ENCODE measurements at regions not wholly inside any gene's neighbourhood (a gene's known extent, or its start where the extent isn't known, plus 50 kb on each side); places are given as distances from the start of the nearest gene placed in this dataset.

- no peaks in the 10 kb centered on the region for H3K36me3 ChIP-seq (ENCODE audit: low read depth)
- H3K4me2 ChIP-seq (ENCODE audit: unreplicated experiment), result no peak overlapping the region
- H2AFZ ChIP-seq, result no peak overlapping the region
- TF ChIP-seq EZH2 (IDR thresholded peaks at IDR 0.05; ENCODE audit: insufficient read depth, poor library complexity, severe bottlenecking) (no peak), EZH2phosphoT487 (IDR thresholded peaks at IDR 0.05; ENCODE audit: insufficient read depth, low read depth) (no peak)
- H3K4me3 ChIP-seq, result no peak overlapping the region
- H3K9me2 ChIP-seq (ENCODE audit: insufficient read depth), result no peaks in the 10 kb centered on the region
- no peak overlapping the region for H3K9ac ChIP-seq
- WGBS, 2 experiments (ENCODE audit: low coverage in 1 of 2, low lambda C conversion rate in 2 of 2, missing lambda C conversion rate in 2 of 2), result 19 to 23% methylated on average over 5 of the region's 5 CpGs
- H4K20me1 ChIP-seq (ENCODE audit: insufficient read depth), result no peaks in the 10 kb centered on the region
- H3K79me2 ChIP-seq (ENCODE audit: insufficient read depth), result no peaks in the 10 kb centered on the region
- in situ Hi-C loops (cut with MboI), result no loop called here
- H3K27me3 ChIP-seq (replicated peaks; ENCODE audit: insufficient read depth), result no peaks in the 10 kb centered on the region
- H3K4me1 ChIP-seq (ENCODE audit: insufficient read depth), result no peaks in the 10 kb centered on the region
- H3K27ac ChIP-seq, result no peak overlapping the region
- no peaks in the 10 kb centered on the region for H3F3A ChIP-seq (ENCODE audit: insufficient read depth)
- no peak for DNase-seq
- H3K9me3 ChIP-seq (ENCODE audit: low read depth), result no peaks in the 10 kb centered on the region
Measured at GRCh38 chr7:124432009-124432578, 333.5 kb downstream of the GPR37 start.

GRCh38 chr7:124429923-124430322 lies 335.7 kb downstream of the GPR37 start:
- H3K9me2 ChIP-seq (ENCODE audit: insufficient read depth), result no peaks in the 10 kb centered on the region
- H3K36me3 ChIP-seq (ENCODE audit: low read depth), result no peaks in the 10 kb centered on the region
- no peaks in the 10 kb centered on the region for H3K27me3 ChIP-seq (replicated peaks; ENCODE audit: insufficient read depth)
- no peaks in the 10 kb centered on the region for H3F3A ChIP-seq (ENCODE audit: insufficient read depth)
- 25 to 27% methylated on average over 4 of the region's 4 CpGs for WGBS, 2 experiments (ENCODE audit: low coverage in 1 of 2, low lambda C conversion rate in 2 of 2, missing lambda C conversion rate in 2 of 2)
- no peak overlapping the region for H2AFZ ChIP-seq
- H3K9me3 ChIP-seq (ENCODE audit: low read depth), result no peaks in the 10 kb centered on the region
- H3K4me1 ChIP-seq (ENCODE audit: insufficient read depth), result no peaks in the 10 kb centered on the region
- in situ Hi-C loops (cut with MboI), result no loop called here
- H3K9ac ChIP-seq, result no peak overlapping the region
- no peak overlapping the region for H3K4me2 ChIP-seq (ENCODE audit: unreplicated experiment)
- DNase-seq, result no peak
- TF ChIP-seq EZH2 (IDR thresholded peaks at IDR 0.05; ENCODE audit: insufficient read depth, poor library complexity, severe bottlenecking) (no peak), EZH2phosphoT487 (IDR thresholded peaks at IDR 0.05; ENCODE audit: insufficient read depth, low read depth) (no peak)
- H3K27ac ChIP-seq, result no peak overlapping the region
- H3K79me2 ChIP-seq (ENCODE audit: insufficient read depth), result no peaks in the 10 kb centered on the region
- no peak overlapping the region for H3K4me3 ChIP-seq
- no peaks in the 10 kb centered on the region for H4K20me1 ChIP-seq (ENCODE audit: insufficient read depth)

DNA sequence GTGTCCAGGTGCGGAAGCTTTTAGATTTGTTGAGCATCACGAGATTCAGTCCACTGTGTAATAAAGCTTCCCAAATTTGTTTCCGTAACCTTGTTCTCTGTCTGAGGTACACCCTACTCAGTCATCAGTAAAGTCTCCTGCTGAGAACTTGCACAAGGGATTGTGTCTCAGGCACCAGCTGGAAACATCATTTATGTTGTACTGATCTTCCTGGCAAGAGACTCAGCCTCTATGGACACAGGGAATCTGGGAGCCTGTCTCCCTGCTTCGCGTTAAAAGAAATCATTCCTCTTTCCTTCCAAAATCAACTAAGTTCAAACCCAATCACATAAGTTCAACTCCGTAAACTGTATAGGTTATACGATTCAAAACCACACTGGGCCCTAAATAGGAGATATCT lies 336.8 kb downstream of the GPR37 start:
- Histone ChIP-seq H3K9me3 (ENCODE audit: low read depth) (no peaks in the 10 kb centered on the region), H3K36me3 (ENCODE audit: low read depth) (no peaks in the 10 kb centered on the region), H4K20me1 (ENCODE audit: insufficient read depth) (no peaks in the 10 kb centered on the region), H3K9me2 (ENCODE audit: insufficient read depth) (no peaks in the 10 kb centered on the region), H3K4me2 (ENCODE audit: unreplicated experiment) (no peak overlapping the region), H3K27me3 (replicated peaks; ENCODE audit: insufficient read depth) (no peaks in the 10 kb centered on the region), H2AFZ (no peak overlapping the region), H3F3A (ENCODE audit: insufficient read depth) (no peaks in the 10 kb centered on the region), H3K9ac (no peak overlapping the region), H3K4me3 (no peak overlapping the region), H3K79me2 (ENCODE audit: insufficient read depth) (no peaks in the 10 kb centered on the region), H3K27ac (no peak overlapping the region), H3K4me1 (ENCODE audit: insufficient read depth) (no peaks in the 10 kb centered on the region)
- in situ Hi-C loops (cut with MboI), result no loop called here
- 49 to 53% methylated on average over 7 of the region's 7 CpGs for WGBS, 2 experiments (ENCODE audit: low coverage in 1 of 2, low lambda C conversion rate in 2 of 2, missing lambda C conversion rate in 2 of 2)
- TF ChIP-seq EZH2 (IDR thresholded peaks at IDR 0.05; ENCODE audit: insufficient read depth, poor library complexity, severe bottlenecking) (no peak), EZH2phosphoT487 (IDR thresholded peaks at IDR 0.05; ENCODE audit: insufficient read depth, low read depth) (no peak)
- no peak for DNase-seq

GRCh38 chr7:124426621-124427020 lies 339.0 kb downstream of the GPR37 start:
- TF ChIP-seq EZH2phosphoT487 (IDR thresholded peaks at IDR 0.05; ENCODE audit: insufficient read depth, low read depth) (no peak), EZH2 (IDR thresholded peaks at IDR 0.05; ENCODE audit: insufficient read depth, poor library complexity, severe bottlenecking) (no peak)
- H3K79me2 ChIP-seq (ENCODE audit: insufficient read depth), result no peaks in the 10 kb centered on the region
- H3K4me1 ChIP-seq (ENCODE audit: insufficient read depth), result no peaks in the 10 kb centered on the region
- H3K27ac ChIP-seq, result no peak overlapping the region
- H3K4me2 ChIP-seq (ENCODE audit: unreplicated experiment), result no peak overlapping the region
- H3K9ac ChIP-seq, result no peak overlapping the region
- H4K20me1 ChIP-seq (ENCODE audit: insufficient read depth), result no peaks in the 10 kb centered on the region
- in situ Hi-C loops (cut with MboI), result no loop called here
- H3K36me3 ChIP-seq (ENCODE audit: low read depth), result no peaks in the 10 kb centered on the region
- no peak for DNase-seq
- H3K27me3 ChIP-seq (replicated peaks; ENCODE audit: insufficient read depth), result no peaks in the 10 kb centered on the region
- no peaks in the 10 kb centered on the region for H3F3A ChIP-seq (ENCODE audit: insufficient read depth)
- no peaks in the 10 kb centered on the region for H3K9me3 ChIP-seq (ENCODE audit: low read depth)
- H3K4me3 ChIP-seq, result no peak overlapping the region
- no peaks in the 10 kb centered on the region for H3K9me2 ChIP-seq (ENCODE audit: insufficient read depth)
- H2AFZ ChIP-seq, result no peak overlapping the region

DNA sequence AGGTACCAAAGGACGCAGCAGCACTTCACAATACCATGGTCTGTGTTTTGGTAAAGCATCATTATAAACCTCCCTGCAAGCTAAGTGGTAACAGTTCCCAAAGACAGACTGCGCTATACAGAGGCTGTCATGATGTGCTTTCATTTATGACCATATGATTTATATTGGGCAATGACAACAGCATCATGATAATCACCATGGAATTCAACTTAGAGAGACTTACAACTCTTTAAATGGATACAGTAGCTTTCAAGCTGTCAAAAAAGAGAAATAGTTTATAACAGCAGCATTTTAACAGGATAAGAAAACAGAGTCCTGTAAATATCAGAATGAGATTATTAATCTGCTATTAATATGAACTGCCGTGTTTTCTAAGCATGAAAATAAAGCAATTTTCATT lies 341.7 kb downstream of the GPR37 start:
- Histone ChIP-seq H3K4me1 (ENCODE audit: insufficient read depth) (no peaks in the 10 kb centered on the region), H3K4me2 (ENCODE audit: unreplicated experiment) (no peak overlapping the region), H3K27ac (no peak overlapping the region), H3K4me3 (no peak overlapping the region), H4K20me1 (ENCODE audit: insufficient read depth) (no peaks in the 10 kb centered on the region), H3K9me3 (ENCODE audit: low read depth) (no peaks in the 10 kb centered on the region), H2AFZ (no peak overlapping the region), H3K79me2 (ENCODE audit: insufficient read depth) (no peaks in the 10 kb centered on the region), H3K9ac (no peak overlapping the region), H3K9me2 (ENCODE audit: insufficient read depth) (no peaks in the 10 kb centered on the region), H3K27me3 (replicated peaks; ENCODE audit: insufficient read depth) (no peaks in the 10 kb centered on the region), H3F3A (ENCODE audit: insufficient read depth) (no peaks in the 10 kb centered on the region), H3K36me3 (ENCODE audit: low read depth) (no peaks in the 10 kb centered on the region)
- in situ Hi-C loops (cut with MboI), result no loop called here
- no peak for DNase-seq
- TF ChIP-seq EZH2phosphoT487 (IDR thresholded peaks at IDR 0.05; ENCODE audit: insufficient read depth, low read depth), result no peak
- no peak for TF ChIP-seq EZH2 (IDR thresholded peaks at IDR 0.05; ENCODE audit: insufficient read depth, poor library complexity, severe bottlenecking)
- 3 to 7% methylated on average over 3 of the region's 3 CpGs for WGBS, 2 experiments (ENCODE audit: low coverage in 1 of 2, low lambda C conversion rate in 2 of 2, missing lambda C conversion rate in 2 of 2)

All from GM23248 (cell line).